Endothelial cell of umbilical vein (primary cell): ENCODE measurements at regions not wholly inside any gene's neighbourhood (a gene's known extent, or its start where the extent isn't known, plus 50 kb on each side); places are given as distances from the start of the nearest gene placed in this dataset.

ENCODE experiments used
- BruUV-seq: library from RNA; stranded (reverse); fragments of 400-500 nt; replicated peaks from 2 replicates; lab custom pipeline; 2021; lab: Mats Ljungman, UMichigan
- CTCF ChIA-PET: fragments of 300-600, 350-600 bp; sonication (Branson Sonifier 250); formaldehyde crosslinking; loops from one replicate; lab custom pipeline; 2021; ENCODE audit warnings: antibody characterized with exemption, inconsistent platforms; lab: Charles Lee
- POLR2A ChIA-PET: fragments of 300-600, 350-600 bp; sonication (Branson Sonifier 250); formaldehyde crosslinking; loops from one replicate; lab custom pipeline; 2021; ENCODE audit warnings: antibody characterized with exemption, inconsistent platforms; lab: Charles Lee
- DNase-seq: peaks from one replicate; pipeline ENCODE4 v3.0.0-alpha.2; 2011; ENCODE audit warnings: low read depth, low spot score
- FAIRE-seq: peaks from 2 replicates; lab custom pipeline; 2011; peaks lifted over from hg19 to GRCh38; lab: Jason Lieb, UNC
- H2AFZ ChIP-seq: 2 replicates; pipeline ENCODE4 v1.6.0; 2012; ENCODE audit warnings: low read depth, low read length, control low read depth, inconsistent platforms
- H3K27ac ChIP-seq: 2 replicates; pipeline ENCODE4 v1.5.1; 2011; ENCODE audit warnings: low read depth, mild to moderate bottlenecking, control low read depth, low read length, moderate library complexity; ENCODE audit not compliant: insufficient read depth
- H3K27me3 ChIP-seq, 2 experiments: 2 replicates each; pipeline versions ENCODE4 v1.6.0 to v1.6.1; 2011; ENCODE audit warnings: low read length in 2 of 2, mixed read lengths in 1 of 2; ENCODE audit not compliant: control insufficient read depth in 2 of 2, insufficient read depth in 2 of 2
- H3K36me3 ChIP-seq, 2 experiments: 2 replicates in 1 of 2; 3 replicates in 1 of 2; pipeline ENCODE4 v1.5.1; 2011; ENCODE audit warnings: low read length in 2 of 2, mild to moderate bottlenecking in 1 of 2, moderate library complexity in 1 of 2; ENCODE audit not compliant: control insufficient read depth in 2 of 2, insufficient read depth in 2 of 2; ENCODE audit errors: extremely low read depth in 1 of 2
- H3K4me1 ChIP-seq: 3 replicates; pipeline ENCODE4 v1.5.1; 2011; ENCODE audit warnings: mild to moderate bottlenecking, low read length; ENCODE audit not compliant: control insufficient read depth, insufficient read depth; ENCODE audit errors: extremely low read depth
- H3K4me2 ChIP-seq: 2 replicates; pipeline ENCODE4 v1.6.1; 2011; ENCODE audit warnings: low read length, control low read depth, mixed read lengths; ENCODE audit not compliant: insufficient read depth
- H3K4me3 ChIP-seq, 3 experiments: fragments of 200-600 bp in 1 of 3; sonication (generic), shearing (Covaris generic) in 1 of 3; replicated peaks in 1 of 3; 2 replicates each; pipeline ENCODE4 v1.5.1; 2011 to 2016; ENCODE audit warnings: control low read depth in 3 of 3, low read length in 3 of 3, mild to moderate bottlenecking in 2 of 3, inconsistent platforms in 1 of 3, low read depth in 1 of 3, moderate library complexity in 1 of 3; ENCODE audit not compliant: insufficient read depth in 1 of 3
- H3K79me2 ChIP-seq: 2 replicates; pipeline ENCODE4 v1.6.0; 2012; ENCODE audit warnings: low read length, inconsistent platforms; ENCODE audit not compliant: control insufficient read depth, insufficient read depth
- H3K9ac ChIP-seq: replicated peaks from 2 replicates; pipeline ENCODE3; 2011; ENCODE audit warnings: low read length, control low read depth; ENCODE audit not compliant: insufficient read depth; ENCODE audit errors: extremely low read depth
- H3K9me1 ChIP-seq: replicated peaks from 3 replicates; pipeline ENCODE4 v1.6.0; 2011; ENCODE audit warnings: mild to moderate bottlenecking, low read length; ENCODE audit not compliant: control insufficient read depth, insufficient read depth; ENCODE audit errors: extremely low read depth
- H3K9me3 ChIP-seq: replicated peaks from 2 replicates; pipeline ENCODE4 v1.5.1; 2012; ENCODE audit warnings: low read length, inconsistent platforms; ENCODE audit not compliant: control insufficient read depth, insufficient read depth
- H4K20me1 ChIP-seq: replicated peaks from 2 replicates; pipeline ENCODE3; 2011; ENCODE audit warnings: mild to moderate bottlenecking, low read length; ENCODE audit not compliant: control insufficient read depth, insufficient read depth; ENCODE audit errors: extremely low read depth
- EZH2 ChIP-seq: IDR thresholded peaks from 2 replicates; pipeline ENCODE4 v1.6.1; 2012; ENCODE audit warnings: borderline replicate concordance, low read depth, mild to moderate bottlenecking, moderate library complexity, low read length, inconsistent platforms; ENCODE audit not compliant: severe bottlenecking
- FOS ChIP-seq: IDR thresholded peaks from 2 replicates; pipeline ENCODE4 v1.6.1; 2011; ENCODE audit warnings: mild to moderate bottlenecking, low read length, moderate library complexity, borderline replicate concordance; ENCODE audit not compliant: insufficient read depth
- GATA2 ChIP-seq: IDR thresholded peaks from 2 replicates; pipeline ENCODE4 v1.7.0; 2011; ENCODE audit warnings: low read depth, mild to moderate bottlenecking, moderate library complexity, mixed read lengths, low read length; ENCODE audit not compliant: insufficient read length, insufficient read depth
- JUN ChIP-seq: IDR thresholded peaks from 2 replicates; pipeline ENCODE4 v1.6.1; 2011; ENCODE audit warnings: borderline replicate concordance, low read depth; ENCODE audit not compliant: insufficient read length, insufficient read depth
- MYC ChIP-seq: IDR thresholded peaks from one replicate; pipeline ENCODE4 v1.6.1; 2011; ENCODE audit warnings: mild to moderate bottlenecking, low read depth, low read length
- POLR2A ChIP-seq: IDR thresholded peaks from 2 replicates; pipeline ENCODE4 v1.6.1; 2012; ENCODE audit warnings: low read depth, mild to moderate bottlenecking, control low read depth, low read length
- POLR2AphosphoS5 ChIP-seq: IDR thresholded peaks from 2 replicates; pipeline ENCODE4 v1.6.1; 2012; ENCODE audit warnings: low read depth, mild to moderate bottlenecking, control low read depth, low read length, moderate library complexity; ENCODE audit not compliant: insufficient read depth
- dilution Hi-C: fragments of 300-500 bp; cut with MboI; formaldehyde crosslinking; loops from one replicate; pipeline ENCODE4 v1.15.0; 2019; ENCODE audit warnings: low sequenced_read_pairs; ENCODE audit not compliant: extremely low pct_ligation_motif_present
- intact Hi-C: fragments of 100-400 bp; cut with micrococcal nuclease; formaldehyde crosslinking; loops from one replicate; pipeline ENCODE4 v1.10.0; 2022
- TF ChIP-seq, protein P1 (sequence below), 2 donors: IDR thresholded peaks; 1 replicate in 1 of 2; 2 replicates in 1 of 2; pipeline ENCODE4 v1.5.1; 2011; ENCODE audit warnings: low read length in 2 of 2, mild to moderate bottlenecking in 2 of 2, moderate library complexity in 2 of 2, control low read depth in 1 of 2, inconsistent platforms in 1 of 2, low read depth in 1 of 2; ENCODE audit not compliant: insufficient read depth in 1 of 2; ENCODE audit errors: extremely low read depth in 1 of 2
- TF ChIP-seq, protein P2 (sequence below): IDR thresholded peaks from 2 replicates; pipeline ENCODE4 v1.6.1; 2011; ENCODE audit not compliant: insufficient read depth, insufficient read length

DNA sequence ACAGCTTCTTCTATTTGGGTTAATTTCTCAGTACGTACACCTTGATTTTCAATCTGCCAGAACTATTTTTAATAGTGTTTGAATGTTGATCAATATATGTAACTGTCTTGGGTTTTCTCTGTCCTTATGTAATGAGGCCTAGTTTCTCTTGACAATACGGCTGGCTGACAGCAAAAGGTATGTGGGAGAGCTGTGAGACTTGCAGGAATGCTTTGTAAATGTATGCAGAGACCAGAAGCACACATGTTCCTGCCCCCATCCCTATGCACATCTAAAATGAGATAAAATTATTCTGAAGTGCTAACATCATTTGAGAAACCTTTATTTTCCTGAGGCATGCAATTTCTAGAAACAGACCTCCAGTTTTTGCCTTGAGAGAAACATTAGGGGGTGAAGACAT lies 593.8 kb upstream of the GBE1 start:
- TF ChIP-seq MYC (no peak), EZH2 (no peak), POLR2AphosphoS5 (no peak), POLR2A (no peak), FOS (no peak), GATA2 (no peak), JUN (no peak)
- TF ChIP-seq, protein P1, sequence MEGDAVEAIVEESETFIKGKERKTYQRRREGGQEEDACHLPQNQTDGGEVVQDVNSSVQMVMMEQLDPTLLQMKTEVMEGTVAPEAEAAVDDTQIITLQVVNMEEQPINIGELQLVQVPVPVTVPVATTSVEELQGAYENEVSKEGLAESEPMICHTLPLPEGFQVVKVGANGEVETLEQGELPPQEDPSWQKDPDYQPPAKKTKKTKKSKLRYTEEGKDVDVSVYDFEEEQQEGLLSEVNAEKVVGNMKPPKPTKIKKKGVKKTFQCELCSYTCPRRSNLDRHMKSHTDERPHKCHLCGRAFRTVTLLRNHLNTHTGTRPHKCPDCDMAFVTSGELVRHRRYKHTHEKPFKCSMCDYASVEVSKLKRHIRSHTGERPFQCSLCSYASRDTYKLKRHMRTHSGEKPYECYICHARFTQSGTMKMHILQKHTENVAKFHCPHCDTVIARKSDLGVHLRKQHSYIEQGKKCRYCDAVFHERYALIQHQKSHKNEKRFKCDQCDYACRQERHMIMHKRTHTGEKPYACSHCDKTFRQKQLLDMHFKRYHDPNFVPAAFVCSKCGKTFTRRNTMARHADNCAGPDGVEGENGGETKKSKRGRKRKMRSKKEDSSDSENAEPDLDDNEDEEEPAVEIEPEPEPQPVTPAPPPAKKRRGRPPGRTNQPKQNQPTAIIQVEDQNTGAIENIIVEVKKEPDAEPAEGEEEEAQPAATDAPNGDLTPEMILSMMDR (IDR thresholded peaks at IDR 0.05; ENCODE audit: extremely low read depth in 1 of 2, insufficient read depth in 1 of 2, low read depth in 1 of 2, low read length in 2 of 2), result no peak
- TF ChIP-seq, protein P2, sequence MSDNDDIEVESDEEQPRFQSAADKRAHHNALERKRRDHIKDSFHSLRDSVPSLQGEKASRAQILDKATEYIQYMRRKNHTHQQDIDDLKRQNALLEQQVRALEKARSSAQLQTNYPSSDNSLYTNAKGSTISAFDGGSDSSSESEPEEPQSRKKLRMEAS, result no peak
- H3K27me3 ChIP-seq, result no peaks in the 10 kb centered on the region
- H3K4me2 ChIP-seq, result no peak overlapping the region
- no peaks in the 10 kb centered on the region for H3K4me1 ChIP-seq
- BruUV-seq, result no TSS peak
- no peak overlapping the region for H3K9ac ChIP-seq
- POLR2A ChIA-PET, result no interaction called here
- H4K20me1 ChIP-seq, result no peaks in the 10 kb centered on the region
- intact Hi-C loops, result no loop called here
- H2AFZ ChIP-seq, result no peak overlapping the region
- FAIRE-seq (no peak), DNase-seq (no peak)
- dilution Hi-C loops, result no loop called here
- no peak overlapping the region for H3K4me3 ChIP-seq
- no peak overlapping the region for H3K27ac ChIP-seq
- no peaks in the 10 kb centered on the region for H3K9me1 ChIP-seq
- no peaks in the 10 kb centered on the region for H3K79me2 ChIP-seq
- H3K36me3 ChIP-seq, result no peaks in the 10 kb centered on the region
- H3K9me3 ChIP-seq, result no peaks in the 10 kb centered on the region
- CTCF ChIA-PET, result no interaction called here
